ENCODE measurements at regions not wholly inside any gene's neighbourhood (a gene's known extent, or its start where the extent isn't known, plus 50 kb on each side); places are given as distances from the start of the nearest gene placed in this dataset.

DNA sequence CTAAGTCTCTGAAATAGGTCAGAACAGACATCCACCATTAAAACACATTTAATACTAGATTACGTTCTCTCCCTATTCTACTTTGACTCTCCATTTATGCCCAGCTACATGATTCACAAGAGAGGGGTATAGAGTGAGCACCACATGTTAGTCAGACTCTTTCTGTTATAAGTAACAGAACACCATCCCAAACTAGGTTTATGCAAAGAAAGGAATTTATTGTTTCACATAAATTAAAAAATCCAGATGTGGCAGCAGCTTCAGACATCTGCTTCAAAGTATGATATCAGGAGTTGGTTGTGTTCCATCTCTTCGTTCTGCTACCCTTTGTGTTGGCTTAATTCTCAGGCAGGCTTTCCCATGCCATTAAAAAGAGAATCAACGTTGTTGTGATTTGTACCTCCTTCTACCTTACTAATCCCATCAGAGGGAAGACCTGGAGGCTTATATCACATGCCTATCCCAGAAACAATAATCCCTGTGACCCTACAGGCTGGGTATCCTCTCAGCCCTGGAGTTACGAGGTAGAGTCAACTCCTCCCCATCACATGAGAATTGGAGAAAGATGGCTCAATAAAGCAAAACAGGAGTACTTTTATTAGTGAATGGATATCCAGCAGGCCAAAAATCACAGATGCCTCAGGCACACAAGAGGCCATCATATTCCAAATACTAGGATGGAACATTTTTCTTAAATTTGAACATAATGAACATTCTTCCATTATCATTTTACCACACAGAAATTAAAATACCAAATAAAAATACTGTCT is 163.2 kb downstream of the SLC7A11 start:
- no peak for DNase-seq

DNA sequence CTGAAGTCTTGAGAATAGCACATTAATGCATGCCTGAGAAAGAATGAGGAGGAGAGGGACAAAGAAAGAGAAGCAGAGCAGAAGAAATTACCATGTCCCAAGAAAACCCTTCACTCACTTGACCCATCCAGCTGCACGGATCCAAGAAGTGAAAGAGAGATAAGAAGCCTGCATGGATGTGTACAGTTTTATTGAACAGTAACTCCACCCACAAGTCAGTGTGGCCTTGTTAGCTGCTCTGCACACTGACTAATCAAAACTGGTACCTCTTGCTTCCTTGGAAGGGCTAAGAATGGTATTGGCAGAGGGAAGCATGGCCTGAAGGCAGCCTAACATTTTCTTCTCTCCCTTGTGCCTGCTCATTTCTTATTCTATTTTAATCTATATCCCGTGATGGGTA is 163.9 kb downstream of the SLC7A11 start:
- no peak for DNase-seq

DNA sequence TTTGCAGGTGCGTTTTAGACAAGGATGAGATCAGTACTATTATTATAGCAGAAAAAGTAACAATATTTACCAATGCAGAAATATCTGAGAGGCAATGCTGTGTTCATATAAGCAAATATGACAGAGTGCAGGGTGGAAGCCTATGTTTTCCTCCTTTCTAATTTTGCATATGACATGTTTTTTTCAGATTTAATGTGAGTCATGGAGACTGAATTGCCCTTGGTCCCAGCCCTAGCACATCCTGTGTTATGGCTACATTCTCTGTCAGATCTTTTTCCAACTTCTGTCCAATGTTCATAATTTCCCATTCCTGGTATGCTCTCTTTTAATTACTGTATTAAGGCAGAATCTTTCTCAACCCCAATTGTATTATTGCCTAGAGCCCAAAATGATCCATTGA is 165.6 kb downstream of the SLC7A11 start:
- DNase-seq, result no peak

- DNase-seq, result no peak
These were observed 171.3 kb downstream of the SLC7A11 start for GRCh38 chr4:138070816-138071215.

DNA sequence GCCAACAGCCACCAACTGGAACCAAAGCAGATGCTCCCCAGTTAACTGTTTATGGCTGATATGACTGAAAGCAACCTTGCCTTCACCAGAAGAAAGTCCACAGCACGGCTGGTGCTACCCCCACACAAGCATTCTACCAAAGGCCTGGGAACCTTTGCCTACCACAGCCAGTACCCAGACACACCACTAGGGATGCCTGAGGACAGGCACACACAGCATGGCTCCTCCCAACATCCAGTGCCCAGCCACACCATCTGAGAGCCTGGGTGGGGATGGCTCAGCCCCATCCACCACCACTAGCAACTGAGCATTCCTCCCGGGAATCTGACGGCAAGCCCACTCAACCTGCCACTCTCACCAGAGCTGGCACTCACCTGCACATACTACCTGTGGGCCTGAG is 178.6 kb downstream of the SLC7A11 start:
- DNase-seq, result no peak

DNA sequence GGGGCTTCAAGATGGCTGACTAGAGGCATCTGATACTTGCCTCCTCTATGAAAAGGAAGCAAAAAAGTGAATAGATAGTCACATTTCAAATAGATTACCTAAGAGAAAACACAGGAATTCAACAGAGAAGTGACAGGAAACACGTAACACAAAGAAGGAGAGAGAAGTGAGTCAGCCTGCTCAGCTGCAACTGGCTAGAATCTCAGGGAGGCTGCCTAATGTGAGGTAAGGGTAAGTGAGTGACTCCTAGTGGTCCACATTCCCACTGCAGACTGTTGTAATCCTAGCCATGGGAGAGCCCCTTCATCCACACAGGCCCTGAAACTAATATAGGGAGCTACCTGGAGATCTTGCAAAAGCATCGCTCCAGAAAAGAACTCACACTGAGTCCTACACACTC is 179.2 kb downstream of the SLC7A11 start:
- DNase-seq, result peak; percentile 67

- no peak for DNase-seq
These were observed 185.6 kb downstream of the SLC7A11 start for GRCh38 chr4:138056541-138056940.

DNA sequence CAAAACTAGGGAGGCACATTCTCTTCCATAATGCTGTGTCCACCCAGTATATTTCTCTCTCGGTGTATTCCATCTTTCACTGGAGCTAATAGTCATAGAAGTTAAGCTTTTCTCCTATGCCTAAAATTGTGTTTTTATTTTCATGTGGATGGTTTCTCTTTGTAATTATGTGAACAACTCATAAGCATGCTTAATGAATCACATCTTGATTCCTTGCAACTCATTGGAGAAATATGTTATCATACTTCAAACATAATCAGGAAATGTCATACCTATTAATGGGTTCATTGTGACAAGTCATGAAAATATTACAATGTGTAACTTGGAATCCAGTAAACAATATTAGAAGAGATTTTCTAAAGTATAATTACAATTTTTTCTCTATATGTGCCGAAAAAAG is 186.3 kb downstream of the SLC7A11 start:
- peak; percentile 67 for DNase-seq

- peak; percentile 84 for DNase-seq
These were observed 188.4 kb downstream of the SLC7A11 start for GRCh38 chr4:138053641-138054301.

- no peak for DNase-seq
These were observed 189.1 kb downstream of the SLC7A11 start for GRCh38 chr4:138052806-138053632.

DNA sequence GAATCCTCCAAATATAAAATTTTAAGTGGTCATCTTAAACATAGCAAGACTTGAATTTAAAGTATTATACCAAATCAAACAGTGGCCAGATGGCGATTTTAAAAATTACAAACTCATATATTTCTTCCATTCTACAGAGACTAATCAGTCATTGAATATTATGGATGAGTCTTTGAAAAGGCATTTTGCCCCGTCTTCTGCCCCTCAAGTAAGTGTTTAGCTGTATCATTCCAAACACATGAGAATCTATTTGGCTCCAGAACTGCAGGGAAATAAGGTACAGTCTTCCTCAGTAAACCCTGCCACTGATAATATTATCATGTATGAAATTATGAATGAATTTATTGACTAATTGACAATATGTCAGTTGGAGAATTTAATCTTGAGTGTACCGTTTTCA is 191.0 kb downstream of the SLC7A11 start:
- DNase-seq, result peak; percentile 59

DNA sequence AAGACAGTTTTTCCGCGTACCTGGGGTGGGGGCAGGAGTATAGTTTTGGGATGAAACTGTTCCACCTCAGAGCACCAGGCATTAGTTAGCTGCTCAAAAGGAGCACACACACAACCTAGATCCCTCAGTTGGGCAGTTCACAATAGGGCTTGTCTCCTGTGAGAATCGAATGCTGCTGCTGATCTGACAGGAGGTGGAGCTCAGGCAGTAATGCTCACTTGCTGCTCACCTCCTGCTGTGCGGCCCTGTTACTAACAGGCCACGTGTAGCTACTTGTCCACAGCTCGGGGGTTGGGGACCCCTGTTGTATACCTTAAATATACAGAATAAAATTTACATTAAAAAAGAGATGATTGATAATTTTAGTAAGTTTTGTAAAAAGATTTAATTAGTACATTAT is 191.5 kb downstream of the SLC7A11 start:
- DNase-seq, result no peak

GRCh38 chr4:138049355-138049754 is 192.8 kb downstream of the SLC7A11 start:
- peak; percentile 45 for DNase-seq

GRCh38 chr4:138047290-138047689 is 194.9 kb downstream of the SLC7A11 start:
- no peak for DNase-seq

DNA sequence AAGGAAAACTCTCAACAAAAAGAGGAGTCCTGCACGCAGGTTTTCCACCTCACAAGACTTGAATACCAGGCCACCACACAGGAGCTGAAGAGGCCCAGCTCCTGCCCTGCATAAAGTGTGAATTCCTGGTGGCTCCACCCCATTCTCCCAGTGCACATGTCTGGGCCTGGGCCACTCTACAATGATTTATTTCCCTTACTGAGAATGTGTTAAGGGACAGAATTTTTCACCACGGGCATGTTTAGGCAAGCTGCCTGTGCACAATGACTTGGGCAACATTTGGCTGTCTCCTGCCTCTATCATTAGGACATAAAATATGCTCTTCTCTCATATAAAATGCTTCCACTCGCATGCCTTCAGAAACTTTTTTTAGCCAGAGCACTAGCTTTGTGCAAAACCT is 197.1 kb downstream of the SLC7A11 start:
- no peak for DNase-seq

GRCh38 chr4:138039010-138039409 is 203.1 kb downstream of the SLC7A11 start:
- peak; percentile 91 for DNase-seq

- DNase-seq, result peak; percentile 67
These were observed 204.5 kb downstream of the SLC7A11 start for GRCh38 chr4:138037696-138038095.

DNA sequence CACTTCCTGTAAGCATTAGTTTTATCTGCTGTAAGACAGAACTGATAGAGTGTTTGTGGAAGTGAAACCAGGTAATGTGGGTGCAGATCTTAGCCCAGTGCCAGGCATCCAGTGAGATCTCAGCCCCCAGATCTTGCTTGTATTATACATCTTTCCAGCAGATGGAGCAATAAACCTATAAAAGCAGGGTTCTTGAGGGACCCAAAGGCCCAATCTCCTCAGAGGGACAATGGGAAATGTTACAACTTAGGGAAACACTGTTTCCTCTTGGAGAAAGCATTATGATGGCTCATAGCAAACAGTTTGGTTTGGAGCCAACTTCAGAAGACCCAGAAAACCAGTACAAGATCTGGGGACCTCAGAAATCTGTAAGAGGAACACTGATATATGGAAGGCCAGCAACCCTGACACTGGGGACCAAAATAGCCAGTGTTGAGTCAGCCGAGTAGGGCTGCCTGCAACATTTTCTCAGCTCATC is 206.3 kb downstream of the SLC7A11 start:
- DNase-seq, result peak; percentile 60

DNA sequence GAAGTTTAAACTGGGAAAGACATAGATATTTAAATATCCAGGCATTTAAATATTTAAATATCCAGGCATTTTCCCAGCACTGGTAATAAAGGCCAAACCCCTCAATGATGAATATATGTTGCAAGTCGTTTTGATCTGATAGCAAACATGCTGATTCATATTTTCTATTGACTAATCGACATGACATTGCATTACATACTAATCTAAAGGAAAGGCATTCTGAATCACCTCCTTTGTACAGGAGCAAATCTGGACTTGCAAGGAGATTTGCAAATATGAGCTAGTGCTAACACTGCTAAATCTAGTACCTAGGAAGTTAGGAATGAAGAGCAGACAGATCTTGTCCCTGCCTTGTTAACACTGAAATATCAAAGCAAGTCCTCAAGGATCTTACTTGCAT is 207.3 kb downstream of the SLC7A11 start:
- peak; percentile 71 for DNase-seq

DNA sequence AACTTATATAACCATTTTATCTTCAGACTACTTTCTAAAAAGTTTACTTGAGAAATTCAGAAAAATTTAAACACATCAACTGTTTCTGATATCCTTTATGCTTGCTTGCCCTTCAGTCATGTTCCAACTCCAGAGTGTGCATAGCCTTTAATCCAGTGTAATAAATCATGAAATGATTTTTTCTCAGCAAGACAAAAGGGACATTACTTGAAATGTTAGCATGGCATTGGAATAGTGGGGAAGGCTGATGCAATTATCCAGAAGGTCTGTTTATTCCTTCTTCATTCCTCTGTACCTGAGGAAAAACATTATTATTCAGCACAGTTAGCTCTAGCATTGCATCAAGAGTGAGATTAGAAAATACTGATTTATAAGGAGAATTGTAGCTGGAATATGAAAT is 209.9 kb downstream of the SLC7A11 start:
- DNase-seq, result no peak

DNA sequence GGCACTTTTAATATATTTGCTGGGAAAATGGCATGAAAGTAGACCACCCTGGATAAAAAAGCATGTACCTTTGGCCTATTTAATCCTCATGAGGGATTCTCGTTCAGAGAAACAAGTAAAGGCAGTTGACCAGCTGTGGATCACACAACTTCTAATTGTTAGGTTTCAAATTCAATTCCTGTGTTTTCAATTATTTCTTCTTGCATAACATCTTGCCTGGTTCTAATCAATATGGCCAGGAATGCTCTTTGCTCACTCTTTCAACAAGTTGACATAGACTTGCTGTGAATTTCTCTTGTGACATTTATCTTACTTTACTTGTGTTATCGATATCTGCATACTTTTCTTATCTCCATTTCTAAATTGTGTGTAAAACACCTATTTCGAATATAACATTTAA is 211.8 kb downstream of the SLC7A11 start:
- no peak for DNase-seq

DNA sequence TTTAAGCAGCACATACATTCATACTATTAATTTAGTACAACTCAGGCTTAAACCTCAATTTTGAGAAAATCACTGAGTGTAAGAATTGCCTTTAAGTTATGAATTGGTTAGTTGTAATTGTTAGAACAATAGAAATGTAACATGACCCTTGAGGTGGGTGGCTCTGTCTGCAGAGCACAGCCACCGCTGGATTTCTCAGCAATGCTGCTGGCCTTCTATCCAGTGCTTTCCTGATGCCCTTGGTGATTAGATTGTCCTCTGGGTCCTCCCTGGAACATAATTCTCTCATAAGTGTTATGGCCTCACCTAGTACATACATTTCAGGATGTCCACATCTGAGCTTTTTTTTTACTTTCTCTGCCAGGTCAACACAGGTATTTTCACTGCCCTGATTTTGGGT is 213.2 kb downstream of the SLC7A11 start:
- no peak for DNase-seq

DNA sequence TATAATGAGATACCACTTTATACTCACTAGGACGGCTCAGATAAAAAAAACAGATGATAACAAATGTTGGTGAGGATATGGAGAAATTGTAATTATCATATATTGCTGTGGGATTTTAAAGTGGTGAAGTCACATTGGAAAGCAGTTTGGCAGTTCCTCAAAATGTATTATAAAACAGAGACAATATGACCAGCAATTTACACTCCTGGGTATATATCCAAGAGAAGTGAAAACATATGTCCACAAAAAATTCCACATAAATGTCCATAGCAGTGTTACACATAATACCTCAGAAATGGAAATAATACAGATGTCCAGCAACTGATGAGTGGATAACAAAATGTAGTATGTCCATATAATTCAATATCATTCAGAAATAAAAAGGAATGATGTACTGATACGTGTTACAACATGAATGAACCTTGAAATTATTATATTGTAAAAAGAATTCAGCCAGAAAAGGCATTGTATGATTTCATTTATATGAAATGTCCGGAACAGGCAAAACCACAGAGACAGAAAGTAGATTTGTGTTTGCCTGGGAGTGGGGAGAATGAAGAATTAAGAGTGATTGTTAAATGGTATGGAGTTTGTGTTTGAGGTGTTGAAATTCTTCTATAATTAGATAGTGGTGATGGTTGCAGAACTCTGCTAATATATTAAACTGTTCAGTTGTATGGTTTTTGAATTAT is 220.9 kb downstream of the SLC7A11 start:
- no peak for DNase-seq

Measured in HCEC 1CT (cell line).